ENCODE measurements at regions not wholly inside any gene's neighbourhood (a gene's known extent, or its start where the extent isn't known, plus 50 kb on each side); places are given as distances from the start of the nearest gene placed in this dataset.

- H4K20me1 ChIP-seq (ENCODE audit: insufficient read depth, low read length), result no peaks in the 10 kb centered on the region
- in situ Hi-C loops (cut with HindIII; ENCODE audit: extremely low pct_ligation_motif_present, low pct_unique_long_range_greater_than_20kb), result no loop called here
- ChIA-PET POLR2A (no interaction called here), CTCF (ENCODE audit: low intra/inter-chr PET ratio, low total read pairs) (no interaction called here)
- TF ChIP-seq NR2F6 (IDR thresholded peaks at IDR 0.05), result no peak
- no peak for TF ChIP-seq NR2F6 (CRISPR knock-in tag; IDR thresholded peaks at IDR 0.05)
- TF ChIP-seq GZF1 (CRISPR knock-in tag; IDR thresholded peaks at IDR 0.05), result no peak
- no peak for TF ChIP-seq ZNF703 (CRISPR knock-in tag; IDR thresholded peaks at IDR 0.05; ENCODE audit: borderline replicate concordance)
- TF ChIP-seq, protein P1, sequence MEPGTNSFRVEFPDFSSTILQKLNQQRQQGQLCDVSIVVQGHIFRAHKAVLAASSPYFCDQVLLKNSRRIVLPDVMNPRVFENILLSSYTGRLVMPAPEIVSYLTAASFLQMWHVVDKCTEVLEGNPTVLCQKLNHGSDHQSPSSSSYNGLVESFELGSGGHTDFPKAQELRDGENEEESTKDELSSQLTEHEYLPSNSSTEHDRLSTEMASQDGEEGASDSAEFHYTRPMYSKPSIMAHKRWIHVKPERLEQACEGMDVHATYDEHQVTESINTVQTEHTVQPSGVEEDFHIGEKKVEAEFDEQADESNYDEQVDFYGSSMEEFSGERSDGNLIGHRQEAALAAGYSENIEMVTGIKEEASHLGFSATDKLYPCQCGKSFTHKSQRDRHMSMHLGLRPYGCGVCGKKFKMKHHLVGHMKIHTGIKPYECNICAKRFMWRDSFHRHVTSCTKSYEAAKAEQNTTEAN (CRISPR knock-in tag; conservative IDR thresholded peaks at IDR 0.05), result no peak
- H3K9me3 ChIP-seq (ENCODE audit: low read length), result no peaks in the 10 kb centered on the region; the same call in 1 of the 2 replicates
- no peaks in the 10 kb centered on the region for H3K36me3 ChIP-seq (replicated peaks in 1 of 2; ENCODE audit: control insufficient read depth in 1 of 2, insufficient read depth in 2 of 2, low read length in 2 of 2)
- intact Hi-C loops (cut with micrococcal nuclease; ENCODE audit: unreplicated experiment), result no loop called here
- DNase-seq (ENCODE audit: low spot score), result no peak
- H3K9ac ChIP-seq (ENCODE audit: insufficient read depth, low read depth, low read length), result no peak overlapping the region
- no peak overlapping the region for H3K4me2 ChIP-seq (ENCODE audit: low read depth, low read length)
- H2AFZ ChIP-seq (ENCODE audit: low read length), result no peak overlapping the region
- no peak overlapping the region for H3K27ac ChIP-seq (ENCODE audit: extremely low read length, insufficient read depth, low read length)
- no peak overlapping the region for H3K4me3 ChIP-seq (replicated peaks in 1 of 3; ENCODE audit: insufficient read depth in 1 of 3, low read depth in 2 of 3, low read length in 3 of 3)
- no peak for FAIRE-seq
- H3K4me1 ChIP-seq (ENCODE audit: insufficient read depth, low read length), result no peaks in the 10 kb centered on the region
- H3K27me3 ChIP-seq (ENCODE audit: control insufficient read depth in 1 of 2, insufficient read depth in 2 of 2, low read length in 2 of 2), result no peaks in the 10 kb centered on the region
- no TSS peak for BruUV-seq (replicated peaks)
- no peak for ATAC-seq
- H3K79me2 ChIP-seq (ENCODE audit: insufficient read depth, low read length), result no peaks in the 10 kb centered on the region
These were observed 1166.8 kb downstream of the ADGRL3 start for GRCh38 chr4:62366939-62367338.

GRCh38 chr4:62360156-62360545, 1160.0 kb downstream of the ADGRL3 start:
- Histone ChIP-seq H3K36me3 (replicated peaks in 1 of 2; ENCODE audit: control insufficient read depth in 1 of 2, insufficient read depth in 2 of 2, low read length in 2 of 2) (no peaks in the 10 kb centered on the region), H3K4me3 (replicated peaks in 1 of 3; ENCODE audit: insufficient read depth in 1 of 3, low read depth in 2 of 3, low read length in 3 of 3) (no peak overlapping the region), H3K27ac (ENCODE audit: extremely low read length, insufficient read depth, low read length) (no peak overlapping the region), H4K20me1 (ENCODE audit: insufficient read depth, low read length) (no peaks in the 10 kb centered on the region), H3K4me2 (ENCODE audit: low read depth, low read length) (no peak overlapping the region), H3K4me1 (ENCODE audit: insufficient read depth, low read length) (no peaks in the 10 kb centered on the region), H3K27me3 (ENCODE audit: control insufficient read depth in 1 of 2, insufficient read depth in 2 of 2, low read length in 2 of 2) (no peaks in the 10 kb centered on the region), H3K79me2 (ENCODE audit: insufficient read depth, low read length) (no peaks in the 10 kb centered on the region), H2AFZ (ENCODE audit: low read length) (no peak overlapping the region), H3K9ac (ENCODE audit: insufficient read depth, low read depth, low read length) (no peak overlapping the region), H3K9me3 (ENCODE audit: low read length) (peaks cover 11% of the 10 kb centered on the region; the same call in 1 of the 2 replicates)
- no peak for FAIRE-seq
- 6% methylated on average over 1 of the region's 1 CpG for WGBS (ENCODE audit: low lambda C conversion rate)
- ChIA-PET POLR2A (no interaction called here), CTCF (ENCODE audit: low intra/inter-chr PET ratio, low total read pairs) (no interaction called here)
- intact Hi-C loops (cut with micrococcal nuclease; ENCODE audit: unreplicated experiment) (no loop called here), in situ Hi-C loops (cut with HindIII; ENCODE audit: extremely low pct_ligation_motif_present, low pct_unique_long_range_greater_than_20kb) (no loop called here)
- no peak for DNase-seq (ENCODE audit: low spot score)
- no peak for ATAC-seq
- no TSS peak for BruUV-seq (replicated peaks)
- TF ChIP-seq IRF1 (CRISPR knock-in tag; IDR thresholded peaks at IDR 0.05; ENCODE audit: low read depth), result no peak
- no peak for TF ChIP-seq PCBP2 (optimal IDR thresholded peaks at IDR 0.05; ENCODE audit: low read depth, low read length, poor library complexity, severe bottlenecking)
- TF ChIP-seq, protein P2, sequence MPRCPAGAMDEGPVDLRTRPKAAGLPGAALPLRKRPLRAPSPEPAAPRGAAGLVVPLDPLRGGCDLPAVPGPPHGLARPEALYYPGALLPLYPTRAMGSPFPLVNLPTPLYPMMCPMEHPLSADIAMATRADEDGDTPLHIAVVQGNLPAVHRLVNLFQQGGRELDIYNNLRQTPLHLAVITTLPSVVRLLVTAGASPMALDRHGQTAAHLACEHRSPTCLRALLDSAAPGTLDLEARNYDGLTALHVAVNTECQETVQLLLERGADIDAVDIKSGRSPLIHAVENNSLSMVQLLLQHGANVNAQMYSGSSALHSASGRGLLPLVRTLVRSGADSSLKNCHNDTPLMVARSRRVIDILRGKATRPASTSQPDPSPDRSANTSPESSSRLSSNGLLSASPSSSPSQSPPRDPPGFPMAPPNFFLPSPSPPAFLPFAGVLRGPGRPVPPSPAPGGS (CRISPR knock-in tag; IDR thresholded peaks at IDR 0.05), result no peak
- TF ChIP-seq, protein P3, sequence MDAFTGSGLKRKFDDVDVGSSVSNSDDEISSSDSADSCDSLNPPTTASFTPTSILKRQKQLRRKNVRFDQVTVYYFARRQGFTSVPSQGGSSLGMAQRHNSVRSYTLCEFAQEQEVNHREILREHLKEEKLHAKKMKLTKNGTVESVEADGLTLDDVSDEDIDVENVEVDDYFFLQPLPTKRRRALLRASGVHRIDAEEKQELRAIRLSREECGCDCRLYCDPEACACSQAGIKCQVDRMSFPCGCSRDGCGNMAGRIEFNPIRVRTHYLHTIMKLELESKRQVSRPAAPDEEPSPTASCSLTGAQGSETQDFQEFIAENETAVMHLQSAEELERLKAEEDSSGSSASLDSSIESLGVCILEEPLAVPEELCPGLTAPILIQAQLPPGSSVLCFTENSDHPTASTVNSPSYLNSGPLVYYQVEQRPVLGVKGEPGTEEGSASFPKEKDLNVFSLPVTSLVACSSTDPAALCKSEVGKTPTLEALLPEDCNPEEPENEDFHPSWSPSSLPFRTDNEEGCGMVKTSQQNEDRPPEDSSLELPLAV (CRISPR knock-in tag; conservative IDR thresholded peaks at IDR 0.05; ENCODE audit: low read depth), result no peak
- TF ChIP-seq PHF5A (CRISPR knock-in tag; IDR thresholded peaks at IDR 0.05; ENCODE audit: low read depth, unreplicated experiment), result no peak
- TF ChIP-seq ZNF281 (CRISPR knock-in tag; IDR thresholded peaks at IDR 0.05; ENCODE audit: borderline replicate concordance), result no peak
- no peak for TF ChIP-seq ZNF432 (CRISPR knock-in tag; IDR thresholded peaks at IDR 0.05; ENCODE audit: borderline replicate concordance)

All from HepG2 (cell line).